IMR-90 (cell line): ENCODE measurements at regions not wholly inside any gene's neighbourhood (a gene's known extent, or its start where the extent isn't known, plus 50 kb on each side); places are given as distances from the start of the nearest gene placed in this dataset.

Source experiments
- ATAC-seq: fragments of 200-7000 bp; cut with Tn5 transposase; 2 replicates; pipeline ENCODE4 v1.9.1; 2020; ENCODE audit warnings: low read depth, mild to moderate bottlenecking, moderate library complexity
- BruUV-seq: library from RNA; stranded (reverse); fragments of 400-500 nt; replicated peaks from 2 replicates; lab custom pipeline; 2021; lab: Mats Ljungman, UMichigan
- CTCF ChIA-PET: fragments of 300-600 bp; formaldehyde crosslinking; extraction: SDS; loops from one replicate; lab custom pipeline; 2021; ENCODE audit warnings: antibody characterized with exemption; lab: Yijun Ruan, JAX
- POLR2A ChIA-PET: fragments of 300-600 bp; sonication (Branson Sonifier 250); formaldehyde crosslinking; loops from one replicate; lab custom pipeline; 2022; ENCODE audit warnings: antibody characterized with exemption; ENCODE audit not compliant: unreplicated experiment; lab: Charles Lee
- DNase-seq: peaks from one replicate; pipeline ENCODE4 v3.0.0; 2013
- H2AFZ ChIP-seq: replicated peaks from 2 replicates; pipeline ENCODE3; 2013; ENCODE audit warnings: low read length, mild to moderate bottlenecking; ENCODE audit not compliant: poor library complexity
- H2AK5ac ChIP-seq: 2 replicates; pipeline ENCODE4 v1.6.1; 2013; ENCODE audit warnings: low read depth, low read length, inconsistent platforms
- H2AK9ac ChIP-seq: replicated peaks from 2 replicates; pipeline ENCODE3; 2013; ENCODE audit warnings: mild to moderate bottlenecking, low read depth, low read length, moderate library complexity; ENCODE audit not compliant: poor library complexity
- H2BK120ac ChIP-seq: 2 replicates; pipeline ENCODE4 v1.6.1; 2013; ENCODE audit warnings: low read depth, low read length, inconsistent platforms
- H2BK15ac ChIP-seq: 3 replicates; pipeline ENCODE4 v1.6.1; 2013; ENCODE audit warnings: low read depth, low read length, inconsistent platforms
- H2BK20ac ChIP-seq: 2 replicates; pipeline ENCODE4 v1.6.1; 2013; ENCODE audit warnings: low read depth, mild to moderate bottlenecking, inconsistent platforms, low read length, moderate library complexity
- H2BK5ac ChIP-seq: 2 replicates; pipeline ENCODE4 v1.6.1; 2013; ENCODE audit warnings: mild to moderate bottlenecking, low read depth, low read length, inconsistent platforms; ENCODE audit not compliant: poor library complexity, severe bottlenecking
- H3K14ac ChIP-seq: replicated peaks from 2 replicates; pipeline ENCODE4 v1.6.1; 2013; ENCODE audit warnings: low read depth, low read length, inconsistent platforms
- H3K18ac ChIP-seq: 2 replicates; pipeline ENCODE4 v1.6.1; 2013; ENCODE audit warnings: low read depth, low read length, control low read depth
- H3K23ac ChIP-seq: 2 replicates; pipeline ENCODE4 v1.6.1; 2013; ENCODE audit warnings: low read depth, low read length, inconsistent platforms
- H3K27ac ChIP-seq: 2 replicates; pipeline ENCODE4 v1.5.1; 2013; ENCODE audit warnings: mild to moderate bottlenecking, control low read depth, low read length; ENCODE audit not compliant: insufficient read depth
- H3K27me3 ChIP-seq: 2 replicates; pipeline ENCODE4 v1.6.1; 2013; ENCODE audit warnings: low read length; ENCODE audit not compliant: control insufficient read depth, insufficient read depth
- H3K36me3 ChIP-seq: 2 replicates; pipeline ENCODE4 v1.6.1; 2013; ENCODE audit warnings: low read length, mixed read lengths; ENCODE audit not compliant: control insufficient read depth, insufficient read depth
- H3K4ac ChIP-seq: 2 replicates; pipeline ENCODE4 v1.6.1; 2013; ENCODE audit warnings: low read depth, low read length, inconsistent platforms
- H3K4me1 ChIP-seq: 2 replicates; pipeline ENCODE4 v1.6.1; 2013; ENCODE audit warnings: low read length, mixed read lengths; ENCODE audit not compliant: control insufficient read depth, insufficient read depth
- H3K4me2 ChIP-seq: 2 replicates; pipeline ENCODE4 v1.6.1; 2013; ENCODE audit warnings: low read depth, mild to moderate bottlenecking, control low read depth, low read length, moderate library complexity
- H3K4me3 ChIP-seq: 2 replicates; pipeline ENCODE4 v1.5.1; 2013; ENCODE audit warnings: low read depth, mild to moderate bottlenecking, control low read depth, low read length, moderate library complexity; ENCODE audit not compliant: insufficient read depth
- H3K56ac ChIP-seq: 2 replicates; pipeline ENCODE4 v1.6.1; 2013; ENCODE audit warnings: low read length, inconsistent platforms; ENCODE audit not compliant: insufficient read depth; ENCODE audit errors: extremely low read depth
- H3K79me1 ChIP-seq, 2 experiments: 2 replicates each; pipeline ENCODE4 v1.6.1; 2013; ENCODE audit warnings: low read length in 2 of 2, inconsistent platforms in 1 of 2, low read depth in 1 of 2
- H3K9ac ChIP-seq: 2 replicates; pipeline ENCODE4 v1.6.1; 2013; ENCODE audit warnings: low read depth, low read length, control low read depth
- H3K9me1 ChIP-seq: 2 replicates; pipeline ENCODE4 v1.6.1; 2013; ENCODE audit warnings: low read length, inconsistent platforms; ENCODE audit not compliant: insufficient read depth
- H3K9me3 ChIP-seq: 2 replicates; pipeline ENCODE4 v1.6.1; 2013; ENCODE audit warnings: low read length; ENCODE audit not compliant: control insufficient read depth, insufficient read depth
- H4K20me1 ChIP-seq: 2 replicates; pipeline ENCODE4 v1.6.1; 2013; ENCODE audit warnings: low read length, inconsistent platforms; ENCODE audit not compliant: insufficient read depth
- H4K5ac ChIP-seq: 2 replicates; pipeline ENCODE4 v1.6.1; 2013; ENCODE audit warnings: mild to moderate bottlenecking, low read depth, low read length, control low read depth
- H4K8ac ChIP-seq, 2 experiments: 2 replicates each; pipeline ENCODE4 v1.6.1; 2013; ENCODE audit warnings: low read depth in 2 of 2, low read length in 2 of 2, control low read depth in 1 of 2, inconsistent platforms in 1 of 2
- H4K91ac ChIP-seq: 2 replicates; pipeline ENCODE4 v1.6.1; 2013; ENCODE audit warnings: low read depth, low read length, inconsistent platforms; ENCODE audit not compliant: insufficient read depth
- BHLHE40 ChIP-seq: fragments of 150-350 bp; IDR thresholded peaks from 2 replicates; pipeline ENCODE4 v1.6.1; 2016; ENCODE audit warnings: mild to moderate bottlenecking, low read depth, low read length
- CEBPB ChIP-seq: IDR thresholded peaks from 2 replicates; pipeline ENCODE4 v1.6.1; 2012; ENCODE audit warnings: low read depth, low read length, improper control_type of control experiment
- CHD1 ChIP-seq: IDR thresholded peaks from 2 replicates; pipeline ENCODE4 v1.6.1; 2012; ENCODE audit warnings: low read depth, low read length, improper control_type of control experiment
- FOS ChIP-seq: fragments of 150-350 bp; IDR thresholded peaks from 2 replicates; pipeline ENCODE4 v1.6.1; 2016; ENCODE audit warnings: low read depth, low read length
- MAFK ChIP-seq: IDR thresholded peaks from 2 replicates; pipeline ENCODE4 v1.6.1; 2012; ENCODE audit warnings: low read depth, low read length, improper control_type of control experiment
- MAZ ChIP-seq: IDR thresholded peaks from 2 replicates; pipeline ENCODE4 v1.6.1; 2012; ENCODE audit warnings: low read depth, mild to moderate bottlenecking, low read length, improper control_type of control experiment, moderate library complexity, borderline replicate concordance
- MXI1 ChIP-seq: IDR thresholded peaks from 2 replicates; pipeline ENCODE4 v1.6.1; 2012; ENCODE audit warnings: low read depth, mild to moderate bottlenecking, low read length, moderate library complexity, borderline replicate concordance
- NFE2L2 ChIP-seq: fragments of 150-350 bp; IDR thresholded peaks from 2 replicates; pipeline ENCODE4 v1.6.1; 2016; ENCODE audit warnings: low read depth, mild to moderate bottlenecking, low read length
- POLR2A ChIP-seq: IDR thresholded peaks from 2 replicates; pipeline ENCODE4 v1.6.1; 2012; ENCODE audit warnings: mild to moderate bottlenecking, low read depth, low read length
- RAD21 ChIP-seq: IDR thresholded peaks from 2 replicates; pipeline ENCODE4 v1.6.1; 2012; ENCODE audit warnings: low read length, improper control_type of control experiment
- RCOR1 ChIP-seq: IDR thresholded peaks from 2 replicates; pipeline ENCODE4 v1.6.1; 2012; ENCODE audit warnings: mild to moderate bottlenecking, low read length, improper control_type of control experiment; ENCODE audit not compliant: insufficient replicate concordance
- RFX5 ChIP-seq: IDR thresholded peaks from 2 replicates; pipeline ENCODE4 v1.8.0; 2012; ENCODE audit warnings: low read depth, mild to moderate bottlenecking, low read length, moderate library complexity
- SMC3 ChIP-seq: fragments of 150-350 bp; IDR thresholded peaks from 2 replicates; pipeline ENCODE4 v1.6.1; 2016; ENCODE audit warnings: low read depth, mild to moderate bottlenecking, antibody characterized with exemption, low read length, moderate library complexity
- WGBS, 2 experiments: methylation state at CpG; one replicate each; pipeline versions ENCODE4 v1.1.5 to v1.1.7; 2013; ENCODE audit warnings: missing lambda C conversion rate in 2 of 2; ENCODE audit not compliant: insufficient read length in 1 of 2; ENCODE audit errors: extremely low coverage in 2 of 2; 5-methylcytosine and 5-hydroxymethylcytosine counted together
- dilution Hi-C: fragments of 300-500 bp; cut with HindIII; formaldehyde crosslinking; loops from one replicate; pipeline ENCODE4 v1.14.3; 2018; ENCODE audit warnings: low sequenced_read_pairs; ENCODE audit not compliant: unreplicated experiment
- in situ Hi-C: fragments of 300-500 bp; cut with MboI; formaldehyde crosslinking; loops from 3 replicates; pipeline ENCODE4 v1.14.3; 2019; ENCODE audit warnings: low sequenced_read_pairs, inconsistent platforms, mixed read lengths
- intact Hi-C: fragments of 100-400 bp; cut with micrococcal nuclease; formaldehyde crosslinking; loops from 2 replicates; pipeline ENCODE4 v1.10.0; 2022
- TF ChIP-seq, protein P1 (sequence below): fragments of 150-350 bp; IDR thresholded peaks from 2 replicates; pipeline ENCODE4 v1.6.1; 2017; ENCODE audit warnings: mild to moderate bottlenecking, antibody characterized with exemption, low read length, low read depth
- TF ChIP-seq, protein P2 (sequence below): conservative IDR thresholded peaks from 2 replicates; pipeline ENCODE4 v1.5.1; 2012; ENCODE audit warnings: mild to moderate bottlenecking, low read depth, low read length, improper control_type of control experiment
- TF ChIP-seq, protein P3 (sequence below): fragments of 150-350 bp; IDR thresholded peaks from 2 replicates; pipeline ENCODE4 v1.6.1; 2016; ENCODE audit warnings: low read depth, mild to moderate bottlenecking, low read length, moderate library complexity, borderline replicate concordance

DNA sequence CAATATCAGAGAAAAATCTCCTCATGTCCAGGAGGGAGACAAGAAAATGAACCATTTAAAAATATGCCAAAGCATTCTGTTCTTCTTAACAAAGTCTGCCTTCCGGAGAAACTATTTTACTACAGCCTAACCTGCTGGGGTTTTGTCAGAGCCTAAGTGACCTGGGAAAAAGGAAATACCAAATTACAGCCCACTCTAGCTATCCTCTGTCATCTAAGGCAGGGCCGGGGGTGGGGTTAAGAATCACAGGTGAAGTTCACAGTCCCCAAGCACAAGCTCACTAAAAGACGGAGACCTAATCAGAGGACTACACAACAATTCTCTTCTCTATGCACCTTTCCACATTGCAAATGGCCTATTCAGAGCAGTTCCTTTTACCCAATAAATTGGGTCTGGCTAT is 116.6 kb downstream of the TRIM42 start:
- no peak overlapping the region for H3K23ac ChIP-seq
- no peak overlapping the region for H2BK15ac ChIP-seq
- no peak overlapping the region for H3K56ac ChIP-seq
- H3K9me1 ChIP-seq = no peaks in the 10 kb centered on the region
- WGBS, 2 experiments = no CpG with 5 or more reads among the region's 3 CpGs
- H3K9ac ChIP-seq = no peak overlapping the region
- no peak overlapping the region for H3K4me2 ChIP-seq
- H3K27me3 ChIP-seq = no peaks in the 10 kb centered on the region
- H2AFZ ChIP-seq = no peak overlapping the region
- ChIA-PET CTCF (no interaction called here), POLR2A (no interaction called here)
- H3K79me1 ChIP-seq = no peaks in the 10 kb centered on the region
- no peak overlapping the region for H4K5ac ChIP-seq
- H3K36me3 ChIP-seq = no peaks in the 10 kb centered on the region
- no peak overlapping the region for H4K91ac ChIP-seq
- H2AK9ac ChIP-seq = no peak overlapping the region
- no peak overlapping the region for H3K4ac ChIP-seq
- H3K18ac ChIP-seq = no peak overlapping the region
- BruUV-seq = no TSS peak
- H3K9me3 ChIP-seq = no peaks in the 10 kb centered on the region
- no peak overlapping the region for H2BK20ac ChIP-seq
- DNase-seq (no peak), ATAC-seq (no peak)
- H2BK120ac ChIP-seq = no peak overlapping the region
- H4K8ac ChIP-seq = no peak overlapping the region
- no peaks in the 10 kb centered on the region for H3K4me1 ChIP-seq
- dilution Hi-C loops (no loop called here), intact Hi-C loops (no loop called here), in situ Hi-C loops (no loop called here)
- TF ChIP-seq, protein P1, sequence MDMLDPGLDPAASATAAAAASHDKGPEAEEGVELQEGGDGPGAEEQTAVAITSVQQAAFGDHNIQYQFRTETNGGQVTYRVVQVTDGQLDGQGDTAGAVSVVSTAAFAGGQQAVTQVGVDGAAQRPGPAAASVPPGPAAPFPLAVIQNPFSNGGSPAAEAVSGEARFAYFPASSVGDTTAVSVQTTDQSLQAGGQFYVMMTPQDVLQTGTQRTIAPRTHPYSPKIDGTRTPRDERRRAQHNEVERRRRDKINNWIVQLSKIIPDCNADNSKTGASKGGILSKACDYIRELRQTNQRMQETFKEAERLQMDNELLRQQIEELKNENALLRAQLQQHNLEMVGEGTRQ = no peak
- TF ChIP-seq POLR2A (no peak), RCOR1 (no peak), NFE2L2 (no peak), FOS (no peak), MXI1 (no peak), SMC3 (no peak), RFX5 (no peak), BHLHE40 (no peak), MAZ (no peak), CHD1 (no peak), CEBPB (no peak), RAD21 (no peak), MAFK (no peak)
- TF ChIP-seq, protein P2, sequence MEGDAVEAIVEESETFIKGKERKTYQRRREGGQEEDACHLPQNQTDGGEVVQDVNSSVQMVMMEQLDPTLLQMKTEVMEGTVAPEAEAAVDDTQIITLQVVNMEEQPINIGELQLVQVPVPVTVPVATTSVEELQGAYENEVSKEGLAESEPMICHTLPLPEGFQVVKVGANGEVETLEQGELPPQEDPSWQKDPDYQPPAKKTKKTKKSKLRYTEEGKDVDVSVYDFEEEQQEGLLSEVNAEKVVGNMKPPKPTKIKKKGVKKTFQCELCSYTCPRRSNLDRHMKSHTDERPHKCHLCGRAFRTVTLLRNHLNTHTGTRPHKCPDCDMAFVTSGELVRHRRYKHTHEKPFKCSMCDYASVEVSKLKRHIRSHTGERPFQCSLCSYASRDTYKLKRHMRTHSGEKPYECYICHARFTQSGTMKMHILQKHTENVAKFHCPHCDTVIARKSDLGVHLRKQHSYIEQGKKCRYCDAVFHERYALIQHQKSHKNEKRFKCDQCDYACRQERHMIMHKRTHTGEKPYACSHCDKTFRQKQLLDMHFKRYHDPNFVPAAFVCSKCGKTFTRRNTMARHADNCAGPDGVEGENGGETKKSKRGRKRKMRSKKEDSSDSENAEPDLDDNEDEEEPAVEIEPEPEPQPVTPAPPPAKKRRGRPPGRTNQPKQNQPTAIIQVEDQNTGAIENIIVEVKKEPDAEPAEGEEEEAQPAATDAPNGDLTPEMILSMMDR = no peak
- TF ChIP-seq, protein P3, sequence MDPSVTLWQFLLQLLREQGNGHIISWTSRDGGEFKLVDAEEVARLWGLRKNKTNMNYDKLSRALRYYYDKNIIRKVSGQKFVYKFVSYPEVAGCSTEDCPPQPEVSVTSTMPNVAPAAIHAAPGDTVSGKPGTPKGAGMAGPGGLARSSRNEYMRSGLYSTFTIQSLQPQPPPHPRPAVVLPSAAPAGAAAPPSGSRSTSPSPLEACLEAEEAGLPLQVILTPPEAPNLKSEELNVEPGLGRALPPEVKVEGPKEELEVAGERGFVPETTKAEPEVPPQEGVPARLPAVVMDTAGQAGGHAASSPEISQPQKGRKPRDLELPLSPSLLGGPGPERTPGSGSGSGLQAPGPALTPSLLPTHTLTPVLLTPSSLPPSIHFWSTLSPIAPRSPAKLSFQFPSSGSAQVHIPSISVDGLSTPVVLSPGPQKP = no peak
- no peaks in the 10 kb centered on the region for H4K20me1 ChIP-seq
- no peak overlapping the region for H3K27ac ChIP-seq
- no peak overlapping the region for H3K4me3 ChIP-seq
- H2AK5ac ChIP-seq = no peak overlapping the region
- H3K14ac ChIP-seq = no peak overlapping the region
- H2BK5ac ChIP-seq = no peak overlapping the region
